HepG2 (cell line): ENCODE measurements at regions not wholly inside any gene's neighbourhood (a gene's known extent, or its start where the extent isn't known, plus 50 kb on each side); places are given as distances from the start of the nearest gene placed in this dataset.

Source experiments
- ATAC-seq: fragments of 200-7000 bp; cut with Tn5 transposase; 3 replicates; pipeline ENCODE4 v1.9.1; 2020; ENCODE audit warnings: mild to moderate bottlenecking, moderate library complexity
- BruUV-seq: library from RNA; stranded (reverse); fragments of 400-500 nt; replicated peaks from 2 replicates; lab custom pipeline; 2021; lab: Mats Ljungman, UMichigan
- CTCF ChIA-PET: fragments of 300-600 bp; formaldehyde crosslinking; extraction: SDS; loops from one replicate; lab custom pipeline; 2021; ENCODE audit warnings: low total read pairs, inconsistent platforms, low intra/inter-chr PET ratio; lab: Yijun Ruan, JAX
- POLR2A ChIA-PET: fragments of 350-600 bp; sonication (Branson Sonifier 250); formaldehyde crosslinking; loops from one replicate; lab custom pipeline; 2020; ENCODE audit warnings: antibody characterized with exemption, inconsistent platforms; lab: Yijun Ruan, JAX
- DNase-seq: peaks from one replicate; pipeline ENCODE4 v3.0.0-alpha.2; 2015; ENCODE audit warnings: low spot score
- FAIRE-seq: peaks from 3 replicates; lab custom pipeline; 2011; peaks lifted over from hg19 to GRCh38; lab: Jason Lieb, UNC
- H2AFZ ChIP-seq: one replicate; pipeline ENCODE4 v1.6.1; 2011; ENCODE audit warnings: low read length, inconsistent platforms
- H3K27ac ChIP-seq: fragments of 300-600 bp; 3 replicates; pipeline ENCODE4 v1.8.0; 2011; ENCODE audit warnings: mixed run types, mild to moderate bottlenecking, mixed read lengths, low read length, inconsistent platforms; ENCODE audit not compliant: insufficient read depth; ENCODE audit errors: extremely low read length
- H3K27me3 ChIP-seq, 2 experiments: fragments of 200-600 bp in 1 of 2; 2 replicates in 1 of 2; 3 replicates in 1 of 2; pipeline versions ENCODE4 v1.6.0 to v1.8.0; 2011; ENCODE audit warnings: low read length in 2 of 2, mild to moderate bottlenecking in 2 of 2, moderate library complexity in 2 of 2, inconsistent platforms in 1 of 2; ENCODE audit not compliant: insufficient read depth in 2 of 2, control insufficient read depth in 1 of 2
- H3K36me3 ChIP-seq, 2 experiments: fragments of 200-600 bp in 1 of 2; replicated peaks in 1 of 2; 2 replicates in 1 of 2; 3 replicates in 1 of 2; pipeline versions ENCODE4 v1.5.1 to v1.8.0; 2011; ENCODE audit warnings: low read length in 2 of 2, inconsistent platforms in 1 of 2; ENCODE audit not compliant: insufficient read depth in 2 of 2, control insufficient read depth in 1 of 2
- H3K4me1 ChIP-seq: 2 replicates; pipeline ENCODE4 v1.5.1; 2012; ENCODE audit warnings: low read length, inconsistent platforms; ENCODE audit not compliant: insufficient read depth
- H3K4me2 ChIP-seq: 2 replicates; pipeline ENCODE4 v1.6.0; 2011; ENCODE audit warnings: low read depth, low read length, inconsistent platforms
- H3K4me3 ChIP-seq, 3 experiments: fragments of 200-600 bp in 1 of 3; sonication (generic), shearing (Covaris generic) in 1 of 3; replicated peaks in 1 of 3; 2 replicates each; pipeline ENCODE4 v1.5.1; 2011 to 2016; ENCODE audit warnings: low read length in 3 of 3, inconsistent platforms in 2 of 3, low read depth in 2 of 3, mild to moderate bottlenecking in 2 of 3, control low read depth in 1 of 3, mixed read lengths in 1 of 3; ENCODE audit not compliant: insufficient read depth in 1 of 3
- H3K79me2 ChIP-seq: one replicate; pipeline ENCODE4 v1.6.1; 2011; ENCODE audit warnings: low read length, inconsistent platforms; ENCODE audit not compliant: insufficient read depth
- H3K9ac ChIP-seq: 2 replicates; pipeline ENCODE4 v1.6.0; 2011; ENCODE audit warnings: mild to moderate bottlenecking, low read depth, low read length, inconsistent platforms; ENCODE audit not compliant: insufficient read depth
- H3K9me3 ChIP-seq: 2 replicates; pipeline ENCODE4 v1.5.1; 2012; ENCODE audit warnings: mild to moderate bottlenecking, low read length
- H4K20me1 ChIP-seq: 2 replicates; pipeline ENCODE4 v1.6.0; 2011; ENCODE audit warnings: inconsistent platforms, mild to moderate bottlenecking, low read length, moderate library complexity; ENCODE audit not compliant: insufficient read depth
- AFF4 ChIP-seq: sonication (generic); formaldehyde crosslinking; IDR thresholded peaks from 2 replicates; pipeline ENCODE4 v1.4.0; 2020; ENCODE audit warnings: missing genetic modification reagents
- FOXP1 ChIP-seq, 2 experiments: fragments of 450-650 bp in 1 of 2; IDR thresholded peaks; 2 replicates each; pipeline ENCODE4 v1.6.1; 2017 to 2018; ENCODE audit warnings: antibody characterized with exemption in 1 of 2
- IKZF1 ChIP-seq: fragments of 450-650 bp; IDR thresholded peaks from 2 replicates; pipeline ENCODE4 v1.7.1; 2016
- MBNL3 ChIP-seq: fragments of 250-450 bp; sonication (Bioruptor Pico); conservative IDR thresholded peaks from 2 replicates; pipeline ENCODE4 v1.8.0; 2022; ENCODE audit warnings: mild to moderate bottlenecking, inconsistent platforms
- MED1 ChIP-seq: sonication (generic); formaldehyde crosslinking; IDR thresholded peaks from 2 replicates; pipeline ENCODE4 v1.4.0; 2020; ENCODE audit warnings: missing genetic modification reagents
- NFIB ChIP-seq: sonication (generic); formaldehyde crosslinking; IDR thresholded peaks from 2 replicates; pipeline ENCODE4 v1.9.0; 2021; ENCODE audit warnings: missing genetic modification reagents, mild to moderate bottlenecking, borderline replicate concordance
- STAT6 ChIP-seq: sonication (generic); formaldehyde crosslinking; IDR thresholded peaks from 2 replicates; pipeline ENCODE4 v1.4.0; 2020; ENCODE audit warnings: missing genetic modification reagents, mild to moderate bottlenecking, borderline replicate concordance
- TBP ChIP-seq: sonication (generic); formaldehyde crosslinking; IDR thresholded peaks from 2 replicates; pipeline ENCODE4 v1.5.0; 2020; ENCODE audit warnings: missing genetic modification reagents
- THAP9 ChIP-seq: sonication (generic); formaldehyde crosslinking; IDR thresholded peaks from 2 replicates; pipeline ENCODE4; 2020; ENCODE audit warnings: missing genetic modification reagents, mild to moderate bottlenecking, borderline replicate concordance
- ZNF275 ChIP-seq: sonication (generic); formaldehyde crosslinking; IDR thresholded peaks from 2 replicates; pipeline ENCODE4 v1.8.0; 2022; ENCODE audit warnings: missing genetic modification reagents, mild to moderate bottlenecking, inconsistent platforms, borderline replicate concordance
- ZNF296 ChIP-seq: sonication (generic); formaldehyde crosslinking; conservative IDR thresholded peaks from 2 replicates; pipeline ENCODE4 v1.5.0; 2020; ENCODE audit warnings: mild to moderate bottlenecking, missing genetic modification reagents
- ZNF335 ChIP-seq: sonication (generic); formaldehyde crosslinking; IDR thresholded peaks from 2 replicates; pipeline ENCODE4 v1.4.0; 2020; ENCODE audit warnings: missing genetic modification reagents
- ZNF382 ChIP-seq: sonication (generic); formaldehyde crosslinking; IDR thresholded peaks from 2 replicates; pipeline ENCODE4 v1.5.0; 2020; ENCODE audit warnings: missing genetic modification reagents, mild to moderate bottlenecking, borderline replicate concordance
- WGBS: methylation state at CpG from one replicate; pipeline ENCODE4 v1.1.6; 2017; ENCODE audit warnings: low lambda C conversion rate; 5-methylcytosine and 5-hydroxymethylcytosine counted together
- in situ Hi-C: cut with HindIII; loops from 2 replicates; pipeline ENCODE4 v1.10.0; 2017; ENCODE audit warnings: low pct_unique_long_range_greater_than_20kb; ENCODE audit not compliant: extremely low pct_ligation_motif_present
- intact Hi-C: fragments of 100-400 bp; cut with micrococcal nuclease; formaldehyde crosslinking; loops from one replicate; pipeline ENCODE4 v1.10.0; 2022; ENCODE audit not compliant: unreplicated experiment

GRCh38 chr19:28184997-28185396 lies 1028.0 kb downstream of the UQCRFS1 start (continued):
- TF ChIP-seq MED1 (CRISPR knock-in tag) (no peak), ZNF275 (CRISPR knock-in tag) (no peak), TBP (CRISPR knock-in tag) (no peak), NFIB (CRISPR knock-in tag) (no peak)

GRCh38 chr19:28176193-28176592 lies 1036.8 kb downstream of the UQCRFS1 start:
- WGBS = 0% methylated on average over 1 of the region's 1 CpG
- Histone ChIP-seq H4K20me1 (no peaks in the 10 kb centered on the region), H3K9me3 (peaks cover 63% of the 10 kb centered on the region), H3K27ac (no peak overlapping the region), H3K4me3 (no peak overlapping the region), H3K4me1 (no peaks in the 10 kb centered on the region), H3K27me3 (no peaks in the 10 kb centered on the region), H3K4me2 (no peak overlapping the region), H3K9ac (no peak overlapping the region), H2AFZ (no peak overlapping the region), H3K79me2 (no peaks in the 10 kb centered on the region), H3K36me3 (no peaks in the 10 kb centered on the region)
- CTCF ChIA-PET = no interaction called here
- DNase-seq (no peak), FAIRE-seq (no peak), ATAC-seq (no peak)
- in situ Hi-C loops = no loop called here
- POLR2A ChIA-PET = no interaction called here
- BruUV-seq = no TSS peak
- intact Hi-C loops = no loop called here
- TF ChIP-seq ZNF296 (no peak), FOXP1 (IDR thresholded peaks at IDR 0.05) (no peak), FOXP1 (CRISPR knock-in tag; IDR thresholded peaks at IDR 0.05) (no peak), THAP9 (CRISPR knock-in tag) (no peak), AFF4 (CRISPR knock-in tag) (no peak), IKZF1 (no peak), STAT6 (CRISPR knock-in tag) (no peak), ZNF382 (CRISPR knock-in tag) (no peak), ZNF335 (CRISPR knock-in tag) (no peak), MBNL3 (CRISPR knock-in tag) (no peak)
